SK-N-SH (cell line): ENCODE measurements at regions not wholly inside any gene's neighbourhood (a gene's known extent, or its start where the extent isn't known, plus 50 kb on each side); places are given as distances from the start of the nearest gene placed in this dataset.

Experiments used
- FOXM1 ChIP-seq: IDR thresholded peaks from 2 replicates; pipeline ENCODE4 v1.4.0; 2012; ENCODE audit warnings: low read depth, mild to moderate bottlenecking
- MEF2A ChIP-seq: IDR thresholded peaks from 2 replicates; pipeline ENCODE4 v1.4.0; 2012; ENCODE audit warnings: low read depth, borderline replicate concordance
- POLR2AphosphoS5 ChIP-seq: IDR thresholded peaks from 2 replicates; pipeline ENCODE4 v1.6.1; 2012; ENCODE audit warnings: low read depth, low read length
- RAD21 ChIP-seq: IDR thresholded peaks from 2 replicates; pipeline ENCODE4 v1.6.1; 2012; ENCODE audit warnings: mild to moderate bottlenecking, low read length
- RFX5 ChIP-seq: IDR thresholded peaks from 2 replicates; pipeline ENCODE4 v1.6.1; 2012; ENCODE audit warnings: mild to moderate bottlenecking, improper control_type of control experiment, low read length
- SIN3A ChIP-seq: IDR thresholded peaks from 2 replicates; pipeline ENCODE4 v1.6.1; 2012; ENCODE audit warnings: low read depth, mild to moderate bottlenecking, low read length, moderate library complexity, borderline replicate concordance
- TEAD4 ChIP-seq: IDR thresholded peaks from 2 replicates; pipeline ENCODE4 v1.4.0; 2012; ENCODE audit warnings: mild to moderate bottlenecking, borderline replicate concordance; ENCODE audit not compliant: insufficient read depth
- TF ChIP-seq, protein P1 (sequence below): fragments of 150-350 bp; IDR thresholded peaks from 2 replicates; pipeline ENCODE4 v1.6.1; 2017; ENCODE audit warnings: antibody characterized with exemption, low read length, low read depth, borderline replicate concordance
- TF ChIP-seq, protein P2 (sequence below): fragments of 200-600 bp; sonication (generic); IDR thresholded peaks from 2 replicates; pipeline ENCODE4 v1.6.1; 2017; ENCODE audit warnings: antibody characterized with exemption, mild to moderate bottlenecking, moderate library complexity
- TF ChIP-seq, protein P3 (sequence below): IDR thresholded peaks from 2 replicates; pipeline ENCODE4 v1.4.0; 2012; ENCODE audit warnings: low read depth, borderline replicate concordance
- TF ChIP-seq, protein P4 (sequence below): IDR thresholded peaks from 2 replicates; pipeline ENCODE4 v1.4.0; 2012; ENCODE audit warnings: low read depth, borderline replicate concordance
- TF ChIP-seq, protein P5 (sequence below): IDR thresholded peaks from 2 replicates; pipeline ENCODE4; 2012
- TF ChIP-seq, protein P6 (sequence below): IDR thresholded peaks from 2 replicates; pipeline ENCODE4 v1.6.1; 2012; ENCODE audit warnings: mild to moderate bottlenecking, low read depth, low read length, moderate library complexity

DNA sequence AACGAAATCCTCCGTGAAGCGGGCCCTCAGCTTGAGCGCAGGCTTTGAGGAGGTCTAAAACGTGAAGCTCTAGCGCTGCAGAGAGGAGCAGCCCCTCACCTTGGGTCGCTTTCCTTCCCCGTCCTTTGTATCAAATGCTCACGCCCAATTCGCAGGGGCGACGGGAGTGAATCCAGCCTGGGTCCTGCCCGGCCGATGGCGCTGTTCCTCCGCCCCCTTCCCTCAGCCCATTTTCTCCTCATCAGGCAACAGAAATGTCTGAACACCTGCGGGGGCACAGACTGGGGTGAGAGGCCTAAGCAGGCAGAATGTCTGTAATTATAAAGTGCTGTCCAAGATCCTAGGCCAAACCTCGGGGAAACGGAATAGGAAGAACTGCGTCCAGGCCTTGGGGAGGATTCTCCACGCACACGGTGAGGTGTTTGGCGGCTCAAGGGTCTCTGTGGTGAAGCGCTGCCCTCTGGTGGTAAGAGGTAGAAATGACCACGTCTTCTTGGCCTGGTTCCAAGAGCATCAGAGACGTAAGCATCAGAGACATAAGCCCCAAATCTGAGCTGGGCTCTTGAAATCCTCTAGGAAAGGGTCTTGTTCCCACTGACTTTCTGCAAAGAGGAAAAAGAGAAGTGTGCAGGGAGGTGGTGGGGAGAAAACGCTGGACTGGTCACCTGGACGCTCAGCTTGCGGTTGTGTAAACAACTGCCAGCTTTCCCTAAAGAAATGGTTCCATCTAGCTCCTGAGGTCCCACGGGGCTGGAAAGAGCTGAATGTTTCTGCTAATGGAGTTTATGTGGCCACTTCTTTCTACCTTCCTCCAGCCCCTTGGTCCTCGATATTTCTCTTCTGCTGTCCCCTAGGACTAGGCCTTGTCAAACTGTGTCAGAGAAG is 92.1 kb upstream of the CD53 start:
- TF ChIP-seq, protein P1, sequence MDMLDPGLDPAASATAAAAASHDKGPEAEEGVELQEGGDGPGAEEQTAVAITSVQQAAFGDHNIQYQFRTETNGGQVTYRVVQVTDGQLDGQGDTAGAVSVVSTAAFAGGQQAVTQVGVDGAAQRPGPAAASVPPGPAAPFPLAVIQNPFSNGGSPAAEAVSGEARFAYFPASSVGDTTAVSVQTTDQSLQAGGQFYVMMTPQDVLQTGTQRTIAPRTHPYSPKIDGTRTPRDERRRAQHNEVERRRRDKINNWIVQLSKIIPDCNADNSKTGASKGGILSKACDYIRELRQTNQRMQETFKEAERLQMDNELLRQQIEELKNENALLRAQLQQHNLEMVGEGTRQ: no peak
- TF ChIP-seq, protein P2, sequence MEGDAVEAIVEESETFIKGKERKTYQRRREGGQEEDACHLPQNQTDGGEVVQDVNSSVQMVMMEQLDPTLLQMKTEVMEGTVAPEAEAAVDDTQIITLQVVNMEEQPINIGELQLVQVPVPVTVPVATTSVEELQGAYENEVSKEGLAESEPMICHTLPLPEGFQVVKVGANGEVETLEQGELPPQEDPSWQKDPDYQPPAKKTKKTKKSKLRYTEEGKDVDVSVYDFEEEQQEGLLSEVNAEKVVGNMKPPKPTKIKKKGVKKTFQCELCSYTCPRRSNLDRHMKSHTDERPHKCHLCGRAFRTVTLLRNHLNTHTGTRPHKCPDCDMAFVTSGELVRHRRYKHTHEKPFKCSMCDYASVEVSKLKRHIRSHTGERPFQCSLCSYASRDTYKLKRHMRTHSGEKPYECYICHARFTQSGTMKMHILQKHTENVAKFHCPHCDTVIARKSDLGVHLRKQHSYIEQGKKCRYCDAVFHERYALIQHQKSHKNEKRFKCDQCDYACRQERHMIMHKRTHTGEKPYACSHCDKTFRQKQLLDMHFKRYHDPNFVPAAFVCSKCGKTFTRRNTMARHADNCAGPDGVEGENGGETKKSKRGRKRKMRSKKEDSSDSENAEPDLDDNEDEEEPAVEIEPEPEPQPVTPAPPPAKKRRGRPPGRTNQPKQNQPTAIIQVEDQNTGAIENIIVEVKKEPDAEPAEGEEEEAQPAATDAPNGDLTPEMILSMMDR: peak; percentile 75
- TF ChIP-seq, protein P3, sequence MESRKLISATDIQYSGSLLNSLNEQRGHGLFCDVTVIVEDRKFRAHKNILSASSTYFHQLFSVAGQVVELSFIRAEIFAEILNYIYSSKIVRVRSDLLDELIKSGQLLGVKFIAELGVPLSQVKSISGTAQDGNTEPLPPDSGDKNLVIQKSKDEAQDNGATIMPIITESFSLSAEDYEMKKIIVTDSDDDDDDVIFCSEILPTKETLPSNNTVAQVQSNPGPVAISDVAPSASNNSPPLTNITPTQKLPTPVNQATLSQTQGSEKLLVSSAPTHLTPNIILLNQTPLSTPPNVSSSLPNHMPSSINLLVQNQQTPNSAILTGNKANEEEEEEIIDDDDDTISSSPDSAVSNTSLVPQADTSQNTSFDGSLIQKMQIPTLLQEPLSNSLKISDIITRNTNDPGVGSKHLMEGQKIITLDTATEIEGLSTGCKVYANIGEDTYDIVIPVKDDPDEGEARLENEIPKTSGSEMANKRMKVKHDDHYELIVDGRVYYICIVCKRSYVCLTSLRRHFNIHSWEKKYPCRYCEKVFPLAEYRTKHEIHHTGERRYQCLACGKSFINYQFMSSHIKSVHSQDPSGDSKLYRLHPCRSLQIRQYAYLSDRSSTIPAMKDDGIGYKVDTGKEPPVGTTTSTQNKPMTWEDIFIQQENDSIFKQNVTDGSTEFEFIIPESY: no peak
- no peak for TF ChIP-seq TEAD4
- TF ChIP-seq, protein P4, sequence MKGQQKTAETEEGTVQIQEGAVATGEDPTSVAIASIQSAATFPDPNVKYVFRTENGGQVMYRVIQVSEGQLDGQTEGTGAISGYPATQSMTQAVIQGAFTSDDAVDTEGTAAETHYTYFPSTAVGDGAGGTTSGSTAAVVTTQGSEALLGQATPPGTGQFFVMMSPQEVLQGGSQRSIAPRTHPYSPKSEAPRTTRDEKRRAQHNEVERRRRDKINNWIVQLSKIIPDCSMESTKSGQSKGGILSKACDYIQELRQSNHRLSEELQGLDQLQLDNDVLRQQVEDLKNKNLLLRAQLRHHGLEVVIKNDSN: no peak
- TF ChIP-seq, protein P5, sequence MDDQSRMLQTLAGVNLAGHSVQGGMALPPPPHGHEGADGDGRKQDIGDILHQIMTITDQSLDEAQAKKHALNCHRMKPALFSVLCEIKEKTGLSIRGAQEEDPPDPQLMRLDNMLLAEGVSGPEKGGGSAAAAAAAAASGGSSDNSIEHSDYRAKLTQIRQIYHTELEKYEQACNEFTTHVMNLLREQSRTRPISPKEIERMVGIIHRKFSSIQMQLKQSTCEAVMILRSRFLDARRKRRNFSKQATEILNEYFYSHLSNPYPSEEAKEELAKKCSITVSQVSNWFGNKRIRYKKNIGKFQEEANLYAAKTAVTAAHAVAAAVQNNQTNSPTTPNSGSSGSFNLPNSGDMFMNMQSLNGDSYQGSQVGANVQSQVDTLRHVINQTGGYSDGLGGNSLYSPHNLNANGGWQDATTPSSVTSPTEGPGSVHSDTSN: no peak
- TF ChIP-seq FOXM1: no peak
- TF ChIP-seq, protein P6, sequence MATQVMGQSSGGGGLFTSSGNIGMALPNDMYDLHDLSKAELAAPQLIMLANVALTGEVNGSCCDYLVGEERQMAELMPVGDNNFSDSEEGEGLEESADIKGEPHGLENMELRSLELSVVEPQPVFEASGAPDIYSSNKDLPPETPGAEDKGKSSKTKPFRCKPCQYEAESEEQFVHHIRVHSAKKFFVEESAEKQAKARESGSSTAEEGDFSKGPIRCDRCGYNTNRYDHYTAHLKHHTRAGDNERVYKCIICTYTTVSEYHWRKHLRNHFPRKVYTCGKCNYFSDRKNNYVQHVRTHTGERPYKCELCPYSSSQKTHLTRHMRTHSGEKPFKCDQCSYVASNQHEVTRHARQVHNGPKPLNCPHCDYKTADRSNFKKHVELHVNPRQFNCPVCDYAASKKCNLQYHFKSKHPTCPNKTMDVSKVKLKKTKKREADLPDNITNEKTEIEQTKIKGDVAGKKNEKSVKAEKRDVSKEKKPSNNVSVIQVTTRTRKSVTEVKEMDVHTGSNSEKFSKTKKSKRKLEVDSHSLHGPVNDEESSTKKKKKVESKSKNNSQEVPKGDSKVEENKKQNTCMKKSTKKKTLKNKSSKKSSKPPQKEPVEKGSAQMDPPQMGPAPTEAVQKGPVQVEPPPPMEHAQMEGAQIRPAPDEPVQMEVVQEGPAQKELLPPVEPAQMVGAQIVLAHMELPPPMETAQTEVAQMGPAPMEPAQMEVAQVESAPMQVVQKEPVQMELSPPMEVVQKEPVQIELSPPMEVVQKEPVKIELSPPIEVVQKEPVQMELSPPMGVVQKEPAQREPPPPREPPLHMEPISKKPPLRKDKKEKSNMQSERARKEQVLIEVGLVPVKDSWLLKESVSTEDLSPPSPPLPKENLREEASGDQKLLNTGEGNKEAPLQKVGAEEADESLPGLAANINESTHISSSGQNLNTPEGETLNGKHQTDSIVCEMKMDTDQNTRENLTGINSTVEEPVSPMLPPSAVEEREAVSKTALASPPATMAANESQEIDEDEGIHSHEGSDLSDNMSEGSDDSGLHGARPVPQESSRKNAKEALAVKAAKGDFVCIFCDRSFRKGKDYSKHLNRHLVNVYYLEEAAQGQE: no peak
- TF ChIP-seq POLR2AphosphoS5: no peak
- peak; percentile 79 for TF ChIP-seq RAD21
- TF ChIP-seq MEF2A: no peak
- no peak for TF ChIP-seq RFX5
- no peak for TF ChIP-seq SIN3A
